CD14-positive monocyte (primary cell): ENCODE measurements at regions not wholly inside any gene's neighbourhood (a gene's known extent, or its start where the extent isn't known, plus 50 kb on each side); places are given as distances from the start of the nearest gene placed in this dataset.

Experiments
- DNase-seq, 3 donors: peaks; one replicate each; pipeline ENCODE4 v3.0.0-alpha.2; 2011 to 2022
- H2AFZ ChIP-seq: 2 replicates; pipeline ENCODE4 v1.6.0; 2012; ENCODE audit warnings: mild to moderate bottlenecking, low read depth, low read length, inconsistent platforms; ENCODE audit not compliant: insufficient read depth, poor library complexity, severe bottlenecking
- H3K27ac ChIP-seq, 2 donors: 1 replicate in 1 of 2; 2 replicates in 1 of 2; pipeline ENCODE4 v1.5.1; 2012 to 2013; ENCODE audit warnings: low read length in 2 of 2, control low read depth in 1 of 2, inconsistent platforms in 1 of 2, low read depth in 1 of 2, mild to moderate bottlenecking in 1 of 2
- H3K27me3 ChIP-seq, 2 donors: one replicate each; pipeline versions ENCODE4 v1.6.0 to v1.6.1; 2011 to 2013; ENCODE audit warnings: low read length in 2 of 2; ENCODE audit not compliant: control insufficient read depth in 2 of 2, insufficient read depth in 2 of 2
- H3K36me3 ChIP-seq, 2 donors: replicated peaks in 1 of 2; 1 replicate in 1 of 2; 2 replicates in 1 of 2; pipeline versions ENCODE4 v1.5.1 to v1.6.1; 2012 to 2013; ENCODE audit warnings: low read length in 2 of 2, control low read depth in 1 of 2, inconsistent platforms in 1 of 2, mild to moderate bottlenecking in 1 of 2; ENCODE audit not compliant: insufficient read depth in 2 of 2, control insufficient read depth in 1 of 2
- H3K4me1 ChIP-seq, 2 donors: 1 replicate in 1 of 2; 2 replicates in 1 of 2; pipeline versions ENCODE4 v1.5.1 to v1.6.1; 2012 to 2013; ENCODE audit warnings: low read length in 2 of 2, control low read depth in 1 of 2, inconsistent platforms in 1 of 2, mild to moderate bottlenecking in 1 of 2, moderate library complexity in 1 of 2; ENCODE audit not compliant: insufficient read depth in 2 of 2, control insufficient read depth in 1 of 2
- H3K4me2 ChIP-seq: replicated peaks from 2 replicates; pipeline ENCODE3; 2012; ENCODE audit warnings: low read length, moderate library complexity, mild to moderate bottlenecking; ENCODE audit not compliant: poor library complexity, severe bottlenecking; ENCODE audit errors: extremely low read depth
- H3K4me3 ChIP-seq, 3 experiments: fragments of 200-600 bp in 1 of 3; sonication (generic) in 1 of 3; replicated peaks in 1 of 3; 1 replicate in 2 of 3; 2 replicates in 1 of 3; pipeline ENCODE4 v1.5.1; 2011 to 2013; ENCODE audit warnings: low read length in 3 of 3, mild to moderate bottlenecking in 3 of 3, control low read depth in 2 of 3, low read depth in 2 of 3, inconsistent platforms in 1 of 3, moderate library complexity in 1 of 3
- H3K79me2 ChIP-seq: 2 replicates; pipeline ENCODE4 v1.6.0; 2012; ENCODE audit warnings: mild to moderate bottlenecking, control low read depth, inconsistent platforms, low read length, moderate library complexity; ENCODE audit not compliant: insufficient read depth
- H3K9ac ChIP-seq: 2 replicates; pipeline ENCODE4 v1.6.0; 2017; ENCODE audit warnings: low read length, mild to moderate bottlenecking; ENCODE audit not compliant: insufficient read depth, poor library complexity, severe bottlenecking
- H3K9me3 ChIP-seq, 2 donors: replicated peaks in 1 of 2; 1 replicate in 1 of 2; 2 replicates in 1 of 2; pipeline versions ENCODE4 v1.5.1 to v1.6.1; 2012 to 2013; ENCODE audit warnings: low read length in 2 of 2, control low read depth in 1 of 2; ENCODE audit not compliant: control insufficient read depth in 1 of 2, insufficient read depth in 1 of 2
- H4K20me1 ChIP-seq: 2 replicates; pipeline ENCODE4 v1.6.0; 2012; ENCODE audit warnings: mild to moderate bottlenecking, low read length, control low read depth, moderate library complexity; ENCODE audit not compliant: insufficient read depth
- H3K27ac Mint-ChIP-seq, 7 donors: one replicate each; pipeline ENCODE4 v1.8.0; 2020; ENCODE audit warnings: mild to moderate bottlenecking in 7 of 7, mixed read lengths in 7 of 7, moderate library complexity in 6 of 7, inconsistent platforms in 2 of 7
- H3K27me3 Mint-ChIP-seq, 3 donors: one replicate each; pipeline ENCODE4 v1.8.0; 2021 to 2022; ENCODE audit warnings: low read depth in 3 of 3, mild to moderate bottlenecking in 3 of 3, mixed read lengths in 3 of 3, moderate library complexity in 3 of 3, inconsistent platforms in 1 of 3
- H3K36me3 Mint-ChIP-seq, 2 donors: one replicate each; pipeline ENCODE4 v1.8.0; 2020; ENCODE audit warnings: mixed read lengths in 2 of 2, inconsistent platforms in 1 of 2, mild to moderate bottlenecking in 1 of 2
- H3K4me1 Mint-ChIP-seq: one replicate; pipeline ENCODE4 v1.8.0; 2020; ENCODE audit warnings: mild to moderate bottlenecking, mixed read lengths
- H3K4me3 Mint-ChIP-seq, 2 donors: one replicate each; pipeline ENCODE4 v1.8.0; 2020; ENCODE audit warnings: mild to moderate bottlenecking in 2 of 2, mixed read lengths in 2 of 2, moderate library complexity in 1 of 2
- H3K9me3 Mint-ChIP-seq, 7 donors: one replicate each; pipeline ENCODE4 v1.8.0; 2020 to 2022; ENCODE audit warnings: mixed read lengths in 7 of 7, mild to moderate bottlenecking in 6 of 7, moderate library complexity in 6 of 7, inconsistent platforms in 2 of 7
- CTCF ChIP-seq: fragments of 200-600 bp; IDR thresholded peaks from one replicate; pipeline ENCODE4 v1.8.0; 2022; ENCODE audit warnings: antibody characterized with exemption, mild to moderate bottlenecking
- WGBS: methylation state at CpG from one replicate; pipeline ENCODE4 v1.1.5; 2013; ENCODE audit warnings: missing lambda C conversion rate; ENCODE audit not compliant: insufficient coverage; 5-methylcytosine and 5-hydroxymethylcytosine counted together
- intact Hi-C, 2 donors: fragments of 100-400 bp; cut with micrococcal nuclease; formaldehyde crosslinking; loops; one replicate each; pipeline versions ENCODE4 v1.15.0 to v1.15.1; 2023

- Histone ChIP-seq H3K27ac (no peak overlapping the region), H3K79me2 (no peaks in the 10 kb centered on the region), H3K9ac (no peak overlapping the region), H4K20me1 (no peaks in the 10 kb centered on the region), H3K4me2 (no peak overlapping the region), H3K4me1 (no peaks in the 10 kb centered on the region), H3K9me3 (no peaks in the 10 kb centered on the region), H3K27me3 (no peaks in the 10 kb centered on the region), H2AFZ (no peak overlapping the region), H3K4me3 (no peak overlapping the region), H3K36me3 (no peaks in the 10 kb centered on the region)
- Mint-ChIP-seq H3K36me3 (no peaks in the 10 kb centered on the region), H3K27ac (no peak overlapping the region), H3K9me3 (peaks cover 0 to 6% (median 2%) of the 10 kb centered on the region in 7 donors), H3K4me3 (no peak overlapping the region), H3K4me1 (no peaks in the 10 kb centered on the region), H3K27me3 (no peaks in the 10 kb centered on the region)
- TF ChIP-seq CTCF = no peak
- WGBS = 88% methylated on average over 3 of the region's 6 CpGs
- DNase-seq = no peak
- intact Hi-C loops = no loop called here
These were observed 125.8 kb upstream of the PCDH9 start for GRCh38 chr13:67355812-67356476.

- intact Hi-C loops = no loop called here
- Histone ChIP-seq H3K4me1 (no peaks in the 10 kb centered on the region), H2AFZ (no peak overlapping the region), H3K4me2 (no peak overlapping the region), H3K27ac (no peak overlapping the region), H3K9ac (no peak overlapping the region), H3K4me3 (no peak overlapping the region), H3K36me3 (no peaks in the 10 kb centered on the region), H3K9me3 (no peaks in the 10 kb centered on the region), H3K27me3 (no peaks in the 10 kb centered on the region), H3K79me2 (no peaks in the 10 kb centered on the region), H4K20me1 (no peaks in the 10 kb centered on the region)
- no peak for TF ChIP-seq CTCF
- no peak for DNase-seq
- no peaks in the 10 kb centered on the region for H3K27me3 Mint-ChIP-seq
- peaks cover 0 to 12% (median 5%) of the 10 kb centered on the region in 7 donors for H3K9me3 Mint-ChIP-seq
- no peaks in the 10 kb centered on the region for H3K4me1 Mint-ChIP-seq
- no peaks in the 10 kb centered on the region for H3K36me3 Mint-ChIP-seq
- no CpG with 5 or more reads among the region's 2 CpGs for WGBS
- peak overlapping the region in 1 of 7 donors; percentile 49 for H3K27ac Mint-ChIP-seq
- H3K4me3 Mint-ChIP-seq = no peak overlapping the region
These were observed 123.8 kb upstream of the PCDH9 start for GRCh38 chr13:67353941-67354340.
